Loucy (cell line): ENCODE measurements at regions not wholly inside any gene's neighbourhood (a gene's known extent, or its start where the extent isn't known, plus 50 kb on each side); places are given as distances from the start of the nearest gene placed in this dataset.

Source experiments
- CTCF ChIP-seq: fragments of 200-600 bp; sonication (generic); conservative IDR thresholded peaks from 2 replicates; pipeline ENCODE4 v1.5.1; 2014; ENCODE audit warnings: mild to moderate bottlenecking, antibody characterized with exemption, low read length
- EZH2phosphoT487 ChIP-seq: fragments of 200-600 bp; IDR thresholded peaks from 2 replicates; pipeline ENCODE4 v1.6.1; 2018; ENCODE audit warnings: antibody characterized with exemption, mild to moderate bottlenecking, moderate library complexity, borderline replicate concordance

- TF ChIP-seq CTCF, result no peak
- no peak for TF ChIP-seq EZH2phosphoT487
Measured at GRCh38 chr12:5186715-5187114, 143.0 kb downstream of the KCNA5 start.
